Posterior cingulate gyrus (tissue), 11 donors: ENCODE measurements at regions not wholly inside any gene's neighbourhood (a gene's known extent, or its start where the extent isn't known, plus 50 kb on each side); places are given as distances from the start of the nearest gene placed in this dataset.

Source experiments
- DNase-seq, 10 donors: peaks; one replicate each; pipeline versions ENCODE4 v3.0.0 to v3.0.0-alpha.2; 2020 to 2021; ENCODE audit warnings: mixed read lengths in 3 of 10
- intact Hi-C: fragments of 100-400 bp; cut with DNase I; formaldehyde crosslinking; loops from one replicate; pipeline ENCODE4 v1.15.1; 2023

DNA sequence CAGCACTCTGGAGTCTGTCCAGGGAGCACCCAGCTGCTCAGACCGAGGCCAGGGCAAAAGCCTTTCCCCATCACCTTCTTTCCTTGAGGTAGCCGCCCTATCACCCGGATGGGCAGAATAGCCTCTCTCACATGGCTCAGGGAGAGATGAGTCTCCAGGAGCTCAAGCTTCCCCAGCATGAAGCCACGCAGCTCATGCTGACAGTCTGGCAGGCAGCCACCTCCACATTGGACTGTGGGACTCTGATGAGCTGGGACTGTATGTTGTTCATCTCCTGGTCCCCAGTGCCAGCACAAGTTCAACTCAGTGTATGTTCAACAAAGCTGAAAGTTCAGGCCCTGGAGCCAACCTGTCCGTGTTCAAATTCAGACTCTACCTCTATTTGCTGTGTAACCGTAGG, 75.2 kb upstream of the ZC3H12A start:
- intact Hi-C loops: no loop called here
- DNase-seq: peak in 5 of 10 donors; percentile 29 to 90 (median 53)

DNA sequence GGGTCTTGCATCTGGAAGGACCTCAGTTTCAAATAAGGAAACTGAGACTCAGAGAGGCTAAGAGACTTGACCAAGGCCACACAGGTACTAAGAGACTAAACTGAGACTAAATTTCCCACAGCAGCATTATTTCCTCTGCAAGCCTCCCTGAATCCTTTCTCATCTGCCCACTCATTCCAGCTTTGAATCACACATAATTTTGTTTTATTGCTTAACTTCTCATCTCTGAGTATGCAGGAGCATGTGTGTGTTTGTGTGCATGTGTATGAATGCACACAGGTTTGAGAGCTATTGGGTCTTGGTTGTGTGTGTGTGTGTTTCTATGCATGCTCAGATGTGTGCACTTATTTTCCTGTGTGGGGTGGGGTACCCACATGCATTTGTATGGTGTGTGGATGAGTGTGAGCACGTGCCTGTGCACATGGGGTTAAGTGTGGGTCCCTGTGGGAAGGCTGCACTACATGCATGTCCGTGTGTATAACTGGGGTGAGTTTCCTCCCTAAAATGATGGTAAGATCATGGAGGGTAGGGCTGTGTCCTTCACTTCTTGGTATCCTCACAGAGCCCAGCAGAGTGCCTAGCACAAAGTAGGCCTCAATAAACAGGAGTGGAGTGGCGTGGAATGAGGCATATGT, 74.4 kb upstream of the ZC3H12A start:
- intact Hi-C loops: no loop called here
- peak in 1 of 10 donors; percentile 41 for DNase-seq

DNA sequence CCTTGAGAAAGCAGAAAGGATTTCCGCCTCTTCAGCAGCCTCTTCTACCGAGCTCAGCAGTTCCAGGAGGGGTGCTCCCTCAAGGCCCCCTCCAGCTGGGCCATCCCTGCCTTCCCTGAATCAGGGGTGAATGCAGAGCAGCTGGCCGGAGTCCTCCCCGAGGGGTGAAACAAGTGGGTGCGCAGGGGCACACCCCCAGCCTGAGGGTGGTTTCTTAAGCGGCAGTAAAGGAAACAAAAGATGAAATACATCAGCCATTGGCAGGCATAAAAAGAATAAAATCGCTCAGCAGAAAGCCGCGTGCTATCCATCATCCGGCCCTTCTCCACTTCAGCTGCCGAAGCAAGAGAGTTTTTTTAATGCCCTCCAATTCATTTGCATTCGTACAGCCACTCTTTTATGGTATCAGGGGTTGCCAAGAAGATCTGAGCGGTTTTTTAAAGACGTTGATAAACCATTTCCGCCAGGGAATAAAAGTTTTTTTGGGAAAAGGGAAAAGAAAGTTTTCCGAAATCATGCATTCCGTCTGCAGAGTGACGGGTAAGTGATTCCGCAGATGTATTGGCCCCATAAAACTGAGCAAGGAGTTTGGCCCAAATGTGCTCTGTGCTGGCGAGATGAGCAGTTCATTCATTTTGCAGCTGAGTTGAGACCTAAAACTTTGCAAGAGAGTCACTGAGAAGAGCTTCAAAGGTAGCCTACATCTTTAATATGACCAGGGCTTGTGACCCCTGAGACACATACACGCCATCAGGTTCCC, 73.7 kb upstream of the ZC3H12A start:
- peak in 1 of 10 donors; percentile 77 for DNase-seq
- intact Hi-C loops: no loop called here

DNA sequence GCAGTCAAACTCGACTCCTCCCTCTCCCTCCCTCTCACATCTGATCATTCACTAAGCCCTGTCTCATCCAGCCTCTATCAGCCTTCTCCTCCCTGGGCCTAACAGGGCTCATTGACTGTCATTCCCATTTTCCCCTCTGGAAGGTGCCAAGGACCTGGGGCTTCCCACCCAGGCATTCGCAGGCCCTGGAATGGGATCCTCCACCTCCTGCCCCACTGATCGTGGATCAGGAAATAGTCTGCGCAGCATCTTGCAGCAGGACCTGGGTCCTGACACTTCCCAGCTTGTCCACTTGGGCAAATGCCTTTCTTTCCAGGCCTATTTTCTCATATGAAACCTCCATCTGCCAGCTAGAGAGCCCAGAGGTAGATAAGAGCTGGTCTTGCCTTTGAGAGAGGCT, 71.2 kb upstream of the ZC3H12A start:
- intact Hi-C loops: no loop called here
- DNase-seq: peak in 1 of 10 donors; percentile 75

DNA sequence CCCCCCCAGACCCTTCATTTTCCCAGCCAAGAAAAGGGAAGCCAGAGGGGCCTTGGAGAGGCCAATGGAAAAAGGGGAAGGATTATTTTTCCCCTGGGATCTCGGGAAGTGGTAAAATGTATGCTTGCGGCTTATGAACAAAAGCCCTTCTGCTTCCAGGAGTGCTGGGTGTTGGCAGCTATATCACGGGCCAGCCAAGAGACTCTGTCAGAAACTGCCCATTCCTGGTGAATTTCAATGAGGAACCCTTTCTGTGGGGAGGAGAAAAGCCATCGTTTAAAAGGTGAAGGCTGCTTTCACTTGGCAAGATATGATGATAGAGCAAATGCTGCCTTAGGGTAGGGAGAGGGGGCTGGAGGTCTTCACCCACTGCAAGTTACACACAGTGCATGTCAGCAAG, 69.7 kb upstream of the ZC3H12A start:
- peak in 1 of 10 donors; percentile 52 for DNase-seq
- intact Hi-C loops: no loop called here

DNA sequence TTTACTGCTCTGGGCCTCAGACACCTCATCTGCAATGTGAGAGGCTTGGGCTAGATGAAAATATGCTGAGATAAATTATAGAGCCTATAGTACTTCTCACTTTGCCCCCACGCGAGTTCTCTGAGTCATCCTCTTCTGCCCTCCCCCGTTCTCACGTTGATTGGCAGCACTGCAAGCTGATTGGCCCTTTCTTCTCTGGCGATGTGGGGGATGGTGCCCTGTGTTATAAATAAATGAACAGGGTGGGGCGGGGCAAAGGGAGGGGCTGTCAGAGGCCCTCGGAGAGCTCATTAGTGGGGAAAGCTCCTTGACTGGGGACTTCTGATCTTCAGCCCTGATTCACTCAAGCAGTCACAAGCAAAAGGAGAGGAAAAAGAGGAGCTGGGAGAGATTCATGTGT, 64.3 kb upstream of the ZC3H12A start:
- intact Hi-C loops: no loop called here
- DNase-seq: peak in 9 of 10 donors; percentile 28 to 90 (median 65)

DNA sequence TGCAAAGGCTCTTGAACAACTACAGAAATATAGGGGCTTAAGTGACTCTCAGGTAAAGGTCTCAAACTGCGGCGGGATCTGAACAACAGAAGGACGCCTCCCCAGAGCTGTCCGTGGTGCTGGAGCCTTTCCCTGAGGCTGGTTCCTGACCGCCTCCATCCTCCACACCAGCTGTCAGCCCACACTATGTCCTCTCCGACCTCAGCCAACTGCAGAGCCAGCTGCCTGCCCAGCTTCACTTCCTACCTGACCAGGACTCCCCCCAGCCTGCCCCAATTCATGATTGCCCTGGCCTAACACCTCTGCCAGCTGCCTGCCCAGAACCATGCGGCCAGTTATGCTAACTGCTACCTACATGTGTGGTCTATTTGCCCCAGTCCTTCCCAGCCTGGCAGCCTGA, 63.6 kb upstream of the ZC3H12A start:
- intact Hi-C loops: no loop called here
- DNase-seq: peak in 2 of 10 donors; percentile 20 to 87

DNA sequence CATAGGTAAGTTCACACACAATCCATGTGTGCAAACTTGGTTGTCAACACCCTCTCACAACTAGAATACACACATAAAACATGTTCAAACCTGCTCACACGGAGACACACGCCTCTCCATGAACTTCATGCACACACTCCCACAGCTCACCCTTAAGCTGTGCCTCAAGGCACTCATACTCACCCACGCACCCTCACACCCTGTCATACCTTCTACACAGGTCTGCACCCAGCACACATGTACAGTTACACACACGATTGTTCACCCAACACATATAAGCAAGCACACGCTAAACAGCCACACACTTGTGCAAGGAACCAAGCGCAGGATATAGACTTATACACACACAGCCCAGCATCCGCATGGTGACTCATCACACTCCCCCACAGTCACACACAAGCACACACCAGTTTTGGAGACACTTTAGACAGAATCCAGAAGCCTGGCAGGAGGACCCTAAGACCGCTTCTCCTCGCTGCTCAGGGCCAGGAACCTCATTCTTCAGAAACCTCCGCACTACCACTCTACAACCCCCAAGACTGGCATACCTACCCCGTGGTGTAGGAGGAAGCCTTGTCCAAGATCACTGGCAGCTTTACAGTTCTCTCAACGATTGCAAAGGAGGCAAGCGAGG, 58.7 kb upstream of the ZC3H12A start:
- peak in 7 of 10 donors; percentile 22 to 85 (median 43) for DNase-seq
- intact Hi-C loops: no loop called here

DNA sequence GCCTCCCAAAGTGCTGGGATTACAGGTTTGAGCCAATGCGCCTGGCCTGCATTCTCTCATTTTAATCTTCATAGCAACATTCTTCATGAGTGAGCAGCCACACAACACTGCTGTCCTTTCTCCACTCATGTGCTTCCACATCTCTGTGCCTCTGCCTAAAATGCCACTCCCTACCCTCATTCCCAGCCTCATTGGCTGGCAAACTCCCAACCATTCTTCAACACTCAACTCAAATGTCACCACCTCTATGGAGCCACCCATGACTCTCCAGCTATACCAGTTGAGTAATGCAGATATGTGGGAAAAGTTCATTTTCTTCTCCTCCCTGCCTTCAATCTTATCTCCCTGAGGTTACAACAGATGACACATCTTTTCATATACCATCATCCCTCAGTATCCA, 53.9 kb upstream of the ZC3H12A start:
- DNase-seq: no peak
- intact Hi-C loops: no loop called here

DNA sequence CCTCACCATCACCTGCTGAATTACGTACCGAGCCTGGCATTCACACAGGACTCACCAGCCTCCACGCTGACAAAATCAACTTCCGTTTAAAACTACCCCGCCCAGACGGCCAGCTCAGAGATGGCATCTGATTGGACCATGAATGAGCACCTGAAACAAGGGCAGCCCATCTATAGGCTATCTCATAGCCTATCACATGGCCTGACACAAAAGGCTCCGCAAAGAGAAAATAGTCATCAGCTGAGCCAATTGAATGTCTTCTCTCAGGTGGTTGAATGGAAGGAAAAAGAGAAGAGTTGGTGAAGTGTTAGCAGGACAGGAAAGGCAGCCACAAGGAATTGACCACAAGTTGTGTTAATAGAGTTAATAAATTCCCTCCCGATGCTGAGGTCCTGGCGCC, 50.6 kb upstream of the ZC3H12A start:
- intact Hi-C loops: no loop called here
- DNase-seq: no peak

DNA sequence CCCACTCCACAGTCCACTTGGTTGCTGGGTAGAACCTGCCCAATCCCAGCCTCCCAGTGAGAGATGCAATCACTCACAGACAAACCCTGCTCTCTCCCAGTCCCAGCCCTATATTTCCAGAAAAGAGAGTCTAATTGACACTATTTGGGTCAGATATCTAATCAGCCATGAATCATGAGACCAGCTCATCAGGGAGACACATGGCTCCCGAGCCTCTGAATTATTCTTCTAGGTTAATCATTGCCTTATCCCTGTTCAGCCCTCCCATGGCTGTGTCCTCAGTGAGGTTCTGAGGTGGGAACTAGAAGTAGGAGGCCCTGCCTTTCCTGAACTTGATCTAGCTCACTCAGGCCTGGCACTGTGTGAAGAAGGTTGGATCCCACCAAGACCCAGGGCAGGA, 49.9 kb upstream of the ZC3H12A start:
- intact Hi-C loops: no loop called here
- DNase-seq: no peak
